HG03039 (cell line): ENCODE measurements at regions not wholly inside any gene's neighbourhood (a gene's known extent, or its start where the extent isn't known, plus 50 kb on each side); places are given as distances from the start of the nearest gene placed in this dataset.
"Not testable (repeated sequence)": the region's sequence is repeated elsewhere in the genome, so short reads cannot be mapped to it uniquely, and the experiment has no call there.

ENCODE experiments used
- ATAC-seq: cut with Tn5 transposase; IDR thresholded peaks from one replicate; pipeline ENCODE4 v1.9.1; 2021; ENCODE audit warnings: mild to moderate bottlenecking, moderate library complexity; ENCODE audit not compliant: unreplicated experiment

- no peak for ATAC-seq
These were observed 499.3 kb downstream of the IRS1 start for GRCh38 chr2:226300196-226300886.

GRCh38 chr2:226299771-226300170 is 499.8 kb downstream of the IRS1 start:
- no peak for ATAC-seq

- ATAC-seq = no peak
These were observed 503.9 kb downstream of the IRS1 start for GRCh38 chr2:226295681-226296080.

- ATAC-seq = no peak
These were observed 504.5 kb downstream of the IRS1 start for GRCh38 chr2:226295123-226295522.

GRCh38 chr2:226291281-226291680 is 508.3 kb downstream of the IRS1 start:
- not testable (repeated sequence) for ATAC-seq

- no peak for ATAC-seq
These were observed 512.7 kb downstream of the IRS1 start for GRCh38 chr2:226286916-226287315.

GRCh38 chr2:226283796-226284195 is 515.8 kb downstream of the IRS1 start:
- no peak for ATAC-seq

- no peak for ATAC-seq
These were observed 517.5 kb downstream of the IRS1 start for GRCh38 chr2:226282151-226282550.

GRCh38 chr2:226280136-226280535 is 519.5 kb downstream of the IRS1 start:
- not testable (repeated sequence) for ATAC-seq

- no peak for ATAC-seq
These were observed 524.4 kb downstream of the IRS1 start for GRCh38 chr2:226275215-226275614.

GRCh38 chr2:226274143-226274542 is 525.5 kb downstream of the IRS1 start:
- ATAC-seq = no peak

GRCh38 chr2:226273440-226273839 is 526.2 kb downstream of the IRS1 start:
- no peak for ATAC-seq

GRCh38 chr2:226272435-226272834 is 527.2 kb downstream of the IRS1 start:
- no peak for ATAC-seq

GRCh38 chr2:226270285-226271058 is 529.1 kb downstream of the IRS1 start:
- no peak for ATAC-seq

GRCh38 chr2:226267516-226268289 is 531.9 kb downstream of the IRS1 start:
- ATAC-seq = no peak

GRCh38 chr2:226256709-226257376 is 542.8 kb downstream of the IRS1 start:
- ATAC-seq = no peak

- no peak for ATAC-seq
These were observed 543.4 kb downstream of the IRS1 start for GRCh38 chr2:226256237-226256636.

GRCh38 chr2:226251661-226252060 is 548.0 kb downstream of the IRS1 start:
- no peak for ATAC-seq

GRCh38 chr2:226247289-226248275 is 552.0 kb downstream of the IRS1 start:
- ATAC-seq = no peak

- ATAC-seq = no peak
These were observed 565.4 kb downstream of the IRS1 start for GRCh38 chr2:226234187-226234586.
